H9 (cell line): ENCODE measurements at regions not wholly inside any gene's neighbourhood (a gene's known extent, or its start where the extent isn't known, plus 50 kb on each side); places are given as distances from the start of the nearest gene placed in this dataset.
"Not testable (repeated sequence)": the region's sequence is repeated elsewhere in the genome, so short reads cannot be mapped to it uniquely, and the experiment has no call there.

Experiments used
- DNase-seq: peaks from one replicate; pipeline ENCODE4 v3.0.0-alpha.2; 2017
- H2AFZ ChIP-seq: one replicate; pipeline ENCODE4 v1.6.1; 2013; ENCODE audit warnings: mild to moderate bottlenecking, low read length, control low read depth, moderate library complexity
- H2AK5ac ChIP-seq: 2 replicates; pipeline ENCODE4 v1.6.1; 2013; ENCODE audit warnings: low read length, control low read depth, mixed read lengths; ENCODE audit not compliant: insufficient read length
- H2BK120ac ChIP-seq: one replicate; pipeline ENCODE4 v1.6.1; 2013; ENCODE audit warnings: low read depth, mild to moderate bottlenecking, low read length, control low read depth, inconsistent platforms; ENCODE audit not compliant: poor library complexity, severe bottlenecking
- H2BK12ac ChIP-seq: 2 replicates; pipeline ENCODE4 v1.6.1; 2013; ENCODE audit warnings: low read length, control low read depth, mixed read lengths, low read depth; ENCODE audit not compliant: insufficient read length
- H2BK15ac ChIP-seq: 2 replicates; pipeline ENCODE4 v1.6.1; 2013; ENCODE audit warnings: low read depth, low read length, control low read depth
- H2BK20ac ChIP-seq: one replicate; pipeline ENCODE4 v1.6.1; 2013; ENCODE audit warnings: low read depth, mild to moderate bottlenecking, low read length, control low read depth, inconsistent platforms; ENCODE audit not compliant: poor library complexity, severe bottlenecking
- H2BK5ac ChIP-seq: 2 replicates; pipeline ENCODE4 v1.6.1; 2013; ENCODE audit warnings: low read length, control low read depth, mixed read lengths; ENCODE audit not compliant: insufficient read length
- H3K14ac ChIP-seq: 2 replicates; pipeline ENCODE4 v1.6.1; 2013; ENCODE audit warnings: low read length, control low read depth; ENCODE audit not compliant: insufficient read depth
- H3K18ac ChIP-seq: 2 replicates; pipeline ENCODE4 v1.6.1; 2013; ENCODE audit warnings: low read depth, mild to moderate bottlenecking, mixed read lengths, low read length, control low read depth; ENCODE audit not compliant: insufficient read length
- H3K23ac ChIP-seq: 2 replicates; pipeline ENCODE4 v1.6.1; 2013; ENCODE audit warnings: low read length, control low read depth, mixed read lengths, low read depth; ENCODE audit not compliant: insufficient read length
- H3K23me2 ChIP-seq: 2 replicates; pipeline ENCODE4 v1.6.1; 2013; ENCODE audit warnings: low read depth, mild to moderate bottlenecking, mixed read lengths, low read length, control low read depth; ENCODE audit not compliant: insufficient read length, poor library complexity, severe bottlenecking
- H3K27ac ChIP-seq: 2 replicates; pipeline ENCODE4 v1.5.1; 2013; ENCODE audit warnings: low read length, control low read depth, mixed read lengths, low read depth; ENCODE audit not compliant: insufficient read length
- H3K27me3 ChIP-seq: 2 replicates; pipeline ENCODE4 v1.6.1; 2013; ENCODE audit warnings: low read length, control low read depth, inconsistent platforms; ENCODE audit not compliant: insufficient read depth
- H3K4ac ChIP-seq: 2 replicates; pipeline ENCODE4 v1.6.1; 2013; ENCODE audit warnings: low read depth, mild to moderate bottlenecking, control low read depth, inconsistent platforms, low read length, moderate library complexity
- H3K4me1 ChIP-seq: 2 replicates; pipeline ENCODE4 v1.6.1; 2013; ENCODE audit warnings: low read length, control low read depth, inconsistent platforms; ENCODE audit not compliant: insufficient read depth
- H3K4me2 ChIP-seq: 2 replicates; pipeline ENCODE4 v1.6.1; 2013; ENCODE audit warnings: low read length, control low read depth, mixed read lengths; ENCODE audit not compliant: insufficient read length, insufficient read depth
- H3K56ac ChIP-seq: 2 replicates; pipeline ENCODE4 v1.6.1; 2013; ENCODE audit warnings: low read depth, mild to moderate bottlenecking, mixed read lengths, low read length, control low read depth; ENCODE audit not compliant: insufficient read length
- H3K79me1 ChIP-seq: 2 replicates; pipeline ENCODE4 v1.6.1; 2013; ENCODE audit warnings: low read depth, mild to moderate bottlenecking, moderate library complexity, low read length, control low read depth, inconsistent platforms; ENCODE audit not compliant: insufficient read depth, poor library complexity, severe bottlenecking
- H3K79me2 ChIP-seq: 2 replicates; pipeline ENCODE4 v1.6.1; 2013; ENCODE audit warnings: low read length, control low read depth, inconsistent platforms; ENCODE audit not compliant: insufficient read depth
- H3K9ac ChIP-seq: 2 replicates; pipeline ENCODE4 v1.6.1; 2013; ENCODE audit warnings: low read length, control low read depth, mixed read lengths; ENCODE audit not compliant: insufficient read length; ENCODE audit errors: extremely low read depth
- H3K9me3 ChIP-seq: one replicate; pipeline ENCODE4 v1.6.1; 2013; ENCODE audit warnings: low read depth, low read length, inconsistent platforms; ENCODE audit not compliant: control insufficient read depth
- H3T11ph ChIP-seq: one replicate; pipeline ENCODE4 v1.6.1; 2013; ENCODE audit warnings: mild to moderate bottlenecking, low read length, control low read depth, inconsistent platforms
- H4K20me1 ChIP-seq: one replicate; pipeline ENCODE4 v1.6.1; 2013; ENCODE audit not compliant: control insufficient read depth, insufficient read length, insufficient read depth
- H4K5ac ChIP-seq: 2 replicates; pipeline ENCODE4 v1.6.1; 2013; ENCODE audit warnings: low read depth, mild to moderate bottlenecking, mixed read lengths, low read length, control low read depth; ENCODE audit not compliant: insufficient read length
- H4K8ac ChIP-seq: replicated peaks from 2 replicates; pipeline ENCODE4 v1.6.1; 2013; ENCODE audit warnings: low read length, control low read depth, mixed read lengths, low read depth; ENCODE audit not compliant: insufficient read length
- H4K91ac ChIP-seq: 2 replicates; pipeline ENCODE4 v1.6.1; 2013; ENCODE audit warnings: low read depth, mild to moderate bottlenecking, moderate library complexity, mixed read lengths, low read length, control low read depth; ENCODE audit not compliant: insufficient read length
- H3K27ac Mint-ChIP-seq, 3 experiments: 2 replicates in 2 of 3; 3 replicates in 1 of 3; pipeline ENCODE4 v1.8.0; 2020 to 2021; ENCODE audit warnings: mixed read lengths in 3 of 3, mild to moderate bottlenecking in 1 of 3, moderate library complexity in 1 of 3
- H3K27me3 Mint-ChIP-seq: 2 replicates; pipeline ENCODE4 v1.8.0; 2021; ENCODE audit warnings: low read depth, mild to moderate bottlenecking, moderate library complexity, mixed read lengths
- H3K36me3 Mint-ChIP-seq, 3 experiments: 2 replicates in 2 of 3; 3 replicates in 1 of 3; pipeline ENCODE4 v1.8.0; 2020 to 2021; ENCODE audit warnings: low read depth in 3 of 3, mixed read lengths in 3 of 3; ENCODE audit not compliant: insufficient read depth in 1 of 3
- H3K4me1 Mint-ChIP-seq, 2 experiments: 2 replicates each; pipeline ENCODE4 v1.8.0; 2020; ENCODE audit warnings: mixed read lengths in 2 of 2
- H3K4me3 Mint-ChIP-seq, 2 experiments: 2 replicates in 1 of 2; 3 replicates in 1 of 2; pipeline ENCODE4 v1.8.0; 2020 to 2021; ENCODE audit warnings: mild to moderate bottlenecking in 2 of 2, mixed read lengths in 2 of 2, moderate library complexity in 1 of 2
- H3K9me3 Mint-ChIP-seq, 2 experiments: 2 replicates in 1 of 2; 3 replicates in 1 of 2; pipeline ENCODE4 v1.8.0; 2020; ENCODE audit warnings: mild to moderate bottlenecking in 2 of 2, mixed read lengths in 2 of 2, moderate library complexity in 1 of 2
- CTCF ChIP-seq: fragments of 200-600 bp; sonication (generic); conservative IDR thresholded peaks from 3 replicates; pipeline ENCODE4 v1.8.0; 2021; ENCODE audit warnings: antibody characterized with exemption, mild to moderate bottlenecking
- WGBS: extraction: QIAGEN DNeasy Blood & Tissue Kit; methylation state at CpG from one replicate; pipeline ENCODE4 v1.1.7; 2013; ENCODE audit warnings: missing lambda C conversion rate, low lambda C conversion rate, mixed read lengths; ENCODE audit not compliant: insufficient read length; ENCODE audit errors: extremely low coverage; 5-methylcytosine and 5-hydroxymethylcytosine counted together

DNA sequence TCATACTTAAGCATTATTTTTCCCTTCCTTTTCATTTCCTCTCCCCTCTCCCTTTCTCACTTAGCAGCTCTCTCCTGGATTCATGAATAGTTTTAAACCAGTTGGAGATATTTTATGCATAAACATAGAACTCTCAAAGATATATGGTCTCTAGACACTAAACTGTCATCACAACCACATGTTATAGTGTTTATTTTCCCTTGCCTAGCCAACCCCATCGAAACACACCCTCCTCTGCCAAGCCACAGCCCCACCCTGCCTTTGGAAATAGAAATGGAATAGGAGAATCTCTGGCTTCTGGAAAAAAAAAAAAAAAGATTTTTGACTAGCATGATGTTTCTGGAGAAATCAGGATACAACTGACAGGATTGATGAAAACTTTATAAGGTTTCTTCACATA, 64.8 kb upstream of the RBPJ start:
- Histone ChIP-seq H3K4ac (no peak overlapping the region), H3T11ph (no peak overlapping the region), H2BK15ac (no peak overlapping the region), H3K18ac (no peak overlapping the region), H2AFZ (no peak overlapping the region), H3K79me1 (no peaks in the 10 kb centered on the region), H3K27ac (no peak overlapping the region), H2AK5ac (no peak overlapping the region), H3K79me2 (no peaks in the 10 kb centered on the region), H3K27me3 (no peaks in the 10 kb centered on the region), H4K5ac (no peak overlapping the region), H2BK5ac (no peak overlapping the region), H3K9me3 (no peaks in the 10 kb centered on the region), H2BK20ac (no peak overlapping the region), H2BK12ac (no peak overlapping the region), H3K9ac (no peak overlapping the region), H2BK120ac (no peak overlapping the region), H3K23ac (no peak overlapping the region), H4K91ac (no peak overlapping the region), H3K14ac (no peak overlapping the region), H4K8ac (no peak overlapping the region), H3K4me1 (peaks cover 4% of the 10 kb centered on the region; the same call in 1 of the 2 replicates), H4K20me1 (no peaks in the 10 kb centered on the region), H3K23me2 (no peaks in the 10 kb centered on the region), H3K4me2 (no peak overlapping the region), H3K56ac (no peak overlapping the region)
- H3K36me3 Mint-ChIP-seq = peaks cover 0 to 5% (median 0%) of the 10 kb centered on the region in 3 experiments; a peak in 1 of 7 replicates
- peaks cover 8 to 12% of the 10 kb centered on the region in 2 experiments for H3K4me1 Mint-ChIP-seq
- DNase-seq = no peak
- TF ChIP-seq CTCF = no peak
- no peak overlapping the region; a peak in 1 of 7 replicates for H3K27ac Mint-ChIP-seq
- H3K4me3 Mint-ChIP-seq = no peak overlapping the region
- no peaks in the 10 kb centered on the region for H3K27me3 Mint-ChIP-seq
- H3K9me3 Mint-ChIP-seq = peaks cover 0 to 4% of the 10 kb centered on the region in 2 experiments; a peak in 3 of 5 replicates
- no CpG with 5 or more reads among the region's 1 CpG for WGBS

DNA sequence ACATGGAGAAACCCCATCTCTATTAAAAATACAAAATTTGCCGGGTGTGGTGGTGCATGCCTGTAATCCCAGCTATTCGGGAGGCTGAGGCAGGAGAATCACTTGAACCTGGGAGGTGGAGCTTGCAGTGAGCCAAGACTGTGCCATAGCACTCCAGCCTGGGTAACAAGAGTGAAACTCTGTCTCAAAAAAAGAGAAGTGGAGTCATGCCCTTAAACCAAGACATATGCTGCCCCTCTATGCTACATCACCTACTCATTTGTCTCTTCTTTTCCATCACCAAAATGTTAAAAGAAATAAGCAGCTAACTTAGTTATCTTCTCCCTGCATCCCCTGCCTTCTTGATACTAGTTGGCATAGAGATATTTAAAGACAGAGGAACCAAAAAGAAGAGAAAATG, 63.4 kb upstream of the RBPJ start:
- not testable (repeated sequence) for H3K27me3 Mint-ChIP-seq, H4K91ac ChIP-seq, H3K79me2 ChIP-seq, H3K27ac ChIP-seq, H3K4me2 ChIP-seq, H2AFZ ChIP-seq, H3K9ac ChIP-seq, H3K23me2 ChIP-seq, H2BK20ac ChIP-seq, DNase-seq, H2BK120ac ChIP-seq, H3K9me3 Mint-ChIP-seq, H4K20me1 ChIP-seq, H3K18ac ChIP-seq, H3K14ac ChIP-seq, H4K5ac ChIP-seq, H2BK5ac ChIP-seq, H3K23ac ChIP-seq, H3K27me3 ChIP-seq, H2AK5ac ChIP-seq, H3K4ac ChIP-seq, H3K27ac Mint-ChIP-seq, H3K79me1 ChIP-seq, H3K56ac ChIP-seq, H4K8ac ChIP-seq, H3K9me3 ChIP-seq, H2BK12ac ChIP-seq, H3K36me3 Mint-ChIP-seq, H3K4me1 ChIP-seq, H2BK15ac ChIP-seq, H3K4me3 Mint-ChIP-seq, H3T11ph ChIP-seq
- H3K4me1 Mint-ChIP-seq = peaks cover 11 to 13% of the 10 kb centered on the region in 2 experiments
- no CpG with 5 or more reads among the region's 2 CpGs for WGBS
